BJ (cell line): ENCODE measurements at regions not wholly inside any gene's neighbourhood (a gene's known extent, or its start where the extent isn't known, plus 50 kb on each side); places are given as distances from the start of the nearest gene placed in this dataset.
A peak's percentile ranks its signal among the peaks of the same experiment; 100 is the strongest.
"Not testable (repeated sequence)": the region's sequence is repeated elsewhere in the genome, so short reads cannot be mapped to it uniquely, and the experiment has no call there.

Experiments used
- CTCF ChIA-PET: fragments of 350-600 bp; formaldehyde crosslinking; extraction: SDS; loops from one replicate; lab custom pipeline; 2021; ENCODE audit warnings: antibody characterized with exemption, inconsistent platforms; lab: Yijun Ruan, JAX
- POLR2A ChIA-PET: fragments of 300-600 bp; sonication (Branson Sonifier 250); formaldehyde crosslinking; extraction: SDS; loops from one replicate; lab custom pipeline; 2021; ENCODE audit warnings: antibody characterized with exemption; lab: Charles Lee
- DNase-seq: peaks from one replicate; pipeline ENCODE4 v3.0.0-alpha.2; 2011; ENCODE audit warnings: low read depth
- H3K27me3 ChIP-seq: 2 replicates; pipeline ENCODE4 v1.6.0; 2011; ENCODE audit warnings: low read length; ENCODE audit not compliant: control insufficient read depth, insufficient read depth
- H3K36me3 ChIP-seq: 2 replicates; pipeline ENCODE4 v1.5.1; 2011; ENCODE audit warnings: low read length; ENCODE audit not compliant: control insufficient read depth, insufficient read depth
- H3K4me3 ChIP-seq: 2 replicates; pipeline ENCODE4 v1.5.1; 2011; ENCODE audit warnings: low read depth, mild to moderate bottlenecking, control low read depth, low read length
- TF ChIP-seq, protein P1 (sequence below): IDR thresholded peaks from 2 replicates; pipeline ENCODE4 v1.5.1; 2011; ENCODE audit warnings: low read depth, mild to moderate bottlenecking, control low read depth, inconsistent platforms, low read length, moderate library complexity; ENCODE audit not compliant: insufficient read depth

GRCh38 chr1:188615321-188615720, 1786.6 kb downstream of the PLA2G4A start:
- Histone ChIP-seq H3K27me3 (no peaks in the 10 kb centered on the region), H3K4me3 (no peak overlapping the region), H3K36me3 (no peaks in the 10 kb centered on the region)
- POLR2A ChIA-PET = no interaction called here
- TF ChIP-seq, protein P1, sequence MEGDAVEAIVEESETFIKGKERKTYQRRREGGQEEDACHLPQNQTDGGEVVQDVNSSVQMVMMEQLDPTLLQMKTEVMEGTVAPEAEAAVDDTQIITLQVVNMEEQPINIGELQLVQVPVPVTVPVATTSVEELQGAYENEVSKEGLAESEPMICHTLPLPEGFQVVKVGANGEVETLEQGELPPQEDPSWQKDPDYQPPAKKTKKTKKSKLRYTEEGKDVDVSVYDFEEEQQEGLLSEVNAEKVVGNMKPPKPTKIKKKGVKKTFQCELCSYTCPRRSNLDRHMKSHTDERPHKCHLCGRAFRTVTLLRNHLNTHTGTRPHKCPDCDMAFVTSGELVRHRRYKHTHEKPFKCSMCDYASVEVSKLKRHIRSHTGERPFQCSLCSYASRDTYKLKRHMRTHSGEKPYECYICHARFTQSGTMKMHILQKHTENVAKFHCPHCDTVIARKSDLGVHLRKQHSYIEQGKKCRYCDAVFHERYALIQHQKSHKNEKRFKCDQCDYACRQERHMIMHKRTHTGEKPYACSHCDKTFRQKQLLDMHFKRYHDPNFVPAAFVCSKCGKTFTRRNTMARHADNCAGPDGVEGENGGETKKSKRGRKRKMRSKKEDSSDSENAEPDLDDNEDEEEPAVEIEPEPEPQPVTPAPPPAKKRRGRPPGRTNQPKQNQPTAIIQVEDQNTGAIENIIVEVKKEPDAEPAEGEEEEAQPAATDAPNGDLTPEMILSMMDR = no peak
- CTCF ChIA-PET = no interaction called here
- DNase-seq = no peak

GRCh38 chr1:188620236-188620635, 1791.5 kb downstream of the PLA2G4A start:
- H3K4me3 ChIP-seq = no peak overlapping the region
- no peaks in the 10 kb centered on the region for H3K27me3 ChIP-seq
- ChIA-PET CTCF (no interaction called here), POLR2A (no interaction called here)
- H3K36me3 ChIP-seq = no peaks in the 10 kb centered on the region
- no peak for DNase-seq
- TF ChIP-seq, protein P1 = no peak

GRCh38 chr1:188641566-188642211, 1812.9 kb downstream of the PLA2G4A start:
- CTCF ChIA-PET = no interaction called here
- Histone ChIP-seq H3K36me3 (no peaks in the 10 kb centered on the region), H3K4me3 (no peak overlapping the region), H3K27me3 (no peaks in the 10 kb centered on the region)
- POLR2A ChIA-PET = no interaction called here
- DNase-seq = no peak
- TF ChIP-seq, protein P1 = no peak

GRCh38 chr1:188642704-188643103, 1814.0 kb downstream of the PLA2G4A start:
- ChIA-PET POLR2A (no interaction called here), CTCF (no interaction called here)
- Histone ChIP-seq H3K36me3 (no peaks in the 10 kb centered on the region), H3K27me3 (no peaks in the 10 kb centered on the region), H3K4me3 (no peak overlapping the region)
- DNase-seq = no peak
- TF ChIP-seq, protein P1 = no peak

- CTCF ChIA-PET = no interaction called here
- no peaks in the 10 kb centered on the region for H3K27me3 ChIP-seq
- POLR2A ChIA-PET = no interaction called here
- H3K4me3 ChIP-seq = no peak overlapping the region
- TF ChIP-seq, protein P1 = no peak
- DNase-seq = peak; percentile 9
- H3K36me3 ChIP-seq = no peaks in the 10 kb centered on the region
Observed at GRCh38 chr1:188652678-188653077, 1823.9 kb downstream of the PLA2G4A start.

DNA sequence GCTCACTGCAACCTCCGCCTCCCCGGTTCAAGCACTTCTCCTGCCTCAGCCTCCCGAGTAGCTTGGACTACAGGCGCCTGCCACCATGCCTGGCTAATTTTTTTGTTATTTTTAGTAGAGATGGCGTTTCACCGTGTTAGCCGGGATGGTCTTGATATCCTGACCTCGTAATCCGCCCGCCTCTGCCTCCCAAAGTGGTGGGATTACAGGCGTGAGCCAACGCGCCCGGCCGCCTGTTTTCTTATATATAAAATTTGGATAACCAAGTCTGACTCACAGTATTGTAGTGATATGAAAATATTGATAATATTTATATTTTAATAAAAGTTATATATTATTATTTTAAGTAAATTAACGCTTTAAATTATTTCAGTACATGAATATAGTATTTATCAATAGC, 1821.7 kb downstream of the BRINP3 start:
- H3K36me3 ChIP-seq, CTCF ChIA-PET, POLR2A ChIA-PET, H3K4me3 ChIP-seq, DNase-seq, H3K27me3 ChIP-seq: not testable (repeated sequence)
